Umbilical cord (tissue), 1 donor: ENCODE measurements at regions not wholly inside any gene's neighbourhood (a gene's known extent, or its start where the extent isn't known, plus 50 kb on each side); places are given as distances from the start of the nearest gene placed in this dataset.
"Not testable (repeated sequence)": the region's sequence is repeated elsewhere in the genome, so short reads cannot be mapped to it uniquely, and the experiment has no call there.

Source experiments
- DNase-seq: peaks from one replicate; pipeline ENCODE4 v3.0.0-alpha.2; 2015; ENCODE audit warnings: low spot score

DNA sequence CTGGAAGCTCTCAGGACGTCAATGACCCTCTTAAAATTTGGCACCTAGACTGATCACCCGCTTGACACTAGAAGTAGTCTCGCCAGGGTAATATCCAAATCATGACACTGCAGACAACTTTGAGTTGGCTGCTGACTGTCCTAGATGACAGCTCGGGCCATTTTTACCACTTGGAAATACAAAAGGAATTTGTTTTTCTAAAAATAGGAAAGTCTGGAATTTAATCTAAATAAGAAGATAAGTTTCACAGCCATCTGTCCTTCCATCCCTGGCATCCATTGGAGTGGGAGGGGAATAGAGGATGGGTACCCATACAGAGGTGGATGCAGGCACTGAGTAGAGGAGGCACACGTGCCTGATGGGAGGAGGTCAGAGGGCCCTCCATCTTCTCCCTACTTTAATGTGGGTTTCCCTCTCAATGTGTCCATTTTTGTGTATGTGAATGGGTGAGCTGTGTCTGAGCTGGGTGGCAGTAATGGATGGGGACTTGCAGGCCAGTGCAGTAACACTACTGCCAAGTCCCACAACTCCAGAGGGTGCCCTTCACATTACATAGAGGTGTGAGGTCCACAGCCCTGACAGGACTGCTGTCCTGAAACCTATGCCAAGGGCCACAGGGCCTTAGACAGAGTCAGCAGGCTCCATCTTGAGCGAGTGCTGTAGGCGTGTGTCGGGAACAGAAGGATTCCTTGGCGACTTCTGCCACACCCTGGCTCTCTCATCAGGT, 104.8 kb upstream of the IPO9 start:
- no peak for DNase-seq

GRCh38 chr1:201724766-201725118, 104.2 kb upstream of the IPO9 start:
- DNase-seq, result peak; percentile 57

DNA sequence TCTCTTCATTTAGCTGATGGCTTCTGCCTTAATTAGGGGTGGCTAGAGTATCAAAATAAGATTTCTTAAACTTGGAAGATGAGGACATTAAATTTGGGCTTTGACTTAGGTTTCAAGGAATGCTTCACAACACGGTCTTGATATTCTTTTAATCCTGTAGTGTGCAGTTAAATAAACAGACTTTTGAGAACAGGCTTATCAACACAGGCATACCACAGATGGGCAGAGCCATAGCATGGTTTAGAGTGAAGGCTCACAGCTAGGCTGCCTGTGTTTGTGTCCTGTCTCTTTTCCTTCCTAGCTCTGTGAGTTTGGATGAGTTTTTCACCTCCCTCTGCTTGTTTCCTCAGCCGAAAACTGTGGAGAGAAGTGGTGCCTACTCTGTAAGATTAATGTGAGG, 102.3 kb upstream of the IPO9 start:
- peak; percentile 66 for DNase-seq

DNA sequence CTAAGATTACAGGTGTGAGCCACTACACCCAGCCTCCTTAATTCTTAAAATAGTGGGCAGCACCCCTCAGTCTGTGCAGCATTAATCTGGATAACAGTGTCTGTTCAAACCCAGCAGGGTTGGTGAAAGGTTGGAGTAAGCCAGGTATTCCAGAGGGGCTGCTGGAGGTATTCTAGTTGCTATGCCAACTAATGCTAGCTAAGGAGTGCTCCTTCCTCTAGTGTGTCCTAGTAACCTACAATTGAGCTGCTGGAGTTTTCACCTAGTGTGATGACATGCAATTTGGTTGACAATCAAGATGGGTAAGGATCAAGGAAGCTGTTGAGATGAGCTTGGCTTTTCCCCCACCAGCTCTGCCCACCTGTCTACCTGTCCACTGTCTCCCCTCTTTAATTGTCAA, 100.2 kb upstream of the IPO9 start:
- no peak for DNase-seq

DNA sequence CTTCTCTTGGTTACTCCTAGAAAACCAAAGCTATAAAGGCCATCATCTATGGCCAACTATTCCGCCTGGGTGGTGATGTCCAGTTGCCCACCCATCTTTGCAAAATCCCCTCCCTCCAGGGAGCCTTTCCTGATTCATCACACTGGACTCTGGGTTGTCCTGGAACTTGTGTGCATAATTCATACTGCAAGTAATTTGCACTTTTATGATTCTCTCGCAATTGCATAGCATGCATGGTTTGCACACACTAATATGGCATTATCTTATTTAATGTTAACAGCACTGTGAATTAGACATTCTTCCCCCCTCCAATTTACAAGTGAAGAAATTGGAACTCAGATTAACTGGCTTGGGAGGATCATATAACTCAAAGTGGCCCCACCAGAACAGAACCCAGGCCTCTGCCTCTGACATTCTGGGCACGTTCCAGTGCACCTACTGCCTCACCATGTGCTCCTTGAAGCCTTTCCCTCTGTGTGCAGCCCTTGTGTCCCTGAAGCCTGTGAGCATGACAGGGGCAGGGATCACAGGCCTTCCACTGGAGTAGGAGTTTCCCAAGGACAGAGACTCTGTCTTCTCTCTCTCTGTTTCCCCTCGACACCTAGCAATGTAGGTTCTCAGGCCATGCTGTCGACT, 98.9 kb upstream of the IPO9 start:
- no peak for DNase-seq

DNA sequence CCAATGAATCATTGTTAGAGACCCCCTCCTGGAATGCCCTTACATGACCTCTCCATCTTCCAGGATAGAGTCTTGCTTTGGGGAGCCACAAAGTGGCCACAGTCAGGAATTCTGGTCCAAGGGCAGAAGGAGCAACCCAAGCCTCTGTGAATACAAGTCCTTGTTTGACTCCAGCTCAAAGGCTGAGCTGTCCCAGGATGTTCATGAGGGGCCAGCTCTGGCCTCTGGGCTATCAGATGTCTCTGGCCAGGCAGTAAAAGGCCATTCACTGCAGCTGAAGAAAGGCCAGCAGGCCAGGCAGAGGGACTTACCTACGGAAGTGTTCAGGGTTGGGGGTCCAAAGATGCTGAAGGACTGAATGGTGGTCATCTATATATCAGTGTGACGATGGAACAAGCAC, 98.3 kb upstream of the IPO9 start:
- no peak for DNase-seq

DNA sequence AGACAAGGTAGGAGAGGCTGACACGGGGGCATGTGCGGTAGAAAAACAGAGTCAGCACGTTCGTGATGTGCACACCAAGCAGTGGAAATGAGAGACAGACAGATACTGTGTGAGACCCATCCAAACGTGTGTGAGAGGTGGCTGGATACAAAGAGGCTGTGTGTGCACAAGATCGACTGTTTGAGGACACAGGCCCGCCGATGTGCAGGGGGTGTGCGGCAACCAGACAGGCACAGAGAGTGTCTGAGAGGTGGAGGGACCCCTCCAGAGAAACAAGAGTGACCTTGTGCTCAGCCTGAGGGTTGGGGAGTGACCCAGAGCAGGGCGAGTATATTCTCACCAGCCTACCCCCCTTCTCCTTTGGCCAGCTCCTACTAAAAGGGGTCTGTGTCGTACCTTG, 97.8 kb upstream of the IPO9 start:
- DNase-seq, result no peak

GRCh38 chr1:201731592-201731991, 97.4 kb upstream of the IPO9 start:
- peak; percentile 49 for DNase-seq

DNA sequence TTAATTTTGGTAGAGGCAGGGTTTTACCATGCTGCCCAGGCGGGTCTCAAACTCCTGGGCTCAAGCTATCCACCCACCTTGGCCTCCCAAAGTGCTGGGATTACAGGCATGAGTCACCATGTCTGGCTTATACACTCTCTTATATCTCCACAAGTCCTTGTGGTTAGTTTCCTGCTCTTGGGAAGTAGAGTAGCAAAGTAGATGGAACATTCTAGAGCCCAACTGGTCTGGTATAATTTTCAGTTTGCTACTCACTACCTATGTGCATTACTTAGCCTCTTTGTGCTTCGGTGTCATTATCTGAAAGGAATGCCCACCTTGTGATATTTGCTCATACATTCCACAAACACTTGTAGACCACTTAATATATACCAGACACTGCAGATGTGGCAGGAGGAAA, 96.6 kb upstream of the IPO9 start:
- no peak for DNase-seq

- not testable (repeated sequence) for DNase-seq
Measured at GRCh38 chr1:201734221-201734620, 94.7 kb upstream of the IPO9 start.

DNA sequence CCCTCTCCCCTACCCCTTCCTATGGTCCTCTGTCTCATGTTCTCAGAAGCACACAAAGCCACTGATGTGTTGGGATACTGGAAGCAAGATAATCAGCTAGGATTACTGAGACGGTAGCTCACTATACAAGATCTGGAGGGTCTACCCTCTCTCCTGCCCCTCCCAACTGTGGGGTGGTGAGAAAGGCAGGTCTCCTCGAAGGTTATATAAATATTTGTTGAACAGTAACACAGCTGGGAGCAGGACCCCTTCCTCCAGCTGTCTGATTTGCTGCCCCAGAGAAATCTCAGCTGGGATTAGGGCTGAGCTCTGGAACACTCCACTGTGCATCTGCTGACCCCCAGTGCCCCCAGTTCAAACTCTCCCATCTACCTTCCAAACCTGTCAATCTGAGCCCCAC, 94.2 kb upstream of the IPO9 start:
- DNase-seq, result no peak

GRCh38 chr1:201736707-201737320, 92.1 kb upstream of the IPO9 start:
- no peak for DNase-seq

- DNase-seq, result peak; percentile 85
Measured at GRCh38 chr1:201737352-201738060, 91.5 kb upstream of the IPO9 start.

DNA sequence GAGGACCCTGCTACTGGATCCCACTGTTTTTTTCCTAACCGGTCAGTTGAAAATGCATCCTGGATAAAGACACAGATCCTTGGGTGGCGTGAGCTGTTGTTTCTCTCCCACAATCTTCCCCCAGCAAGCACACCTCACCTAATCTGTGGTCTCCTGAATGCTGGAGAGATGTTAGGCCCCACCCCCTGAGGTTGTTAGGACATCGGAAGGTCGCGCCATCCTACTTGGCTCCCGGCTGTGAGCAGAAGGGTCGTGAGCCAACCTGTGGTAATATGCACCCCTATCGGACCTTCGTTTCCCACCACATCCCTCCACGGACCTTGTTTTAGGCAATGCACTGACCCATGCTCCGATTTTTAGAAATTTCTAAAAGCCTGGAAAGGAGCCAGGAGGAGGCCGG, 89.9 kb upstream of the IPO9 start:
- DNase-seq, result no peak

GRCh38 chr1:201739492-201740085, 89.4 kb upstream of the IPO9 start:
- DNase-seq, result peak; percentile 62

DNA sequence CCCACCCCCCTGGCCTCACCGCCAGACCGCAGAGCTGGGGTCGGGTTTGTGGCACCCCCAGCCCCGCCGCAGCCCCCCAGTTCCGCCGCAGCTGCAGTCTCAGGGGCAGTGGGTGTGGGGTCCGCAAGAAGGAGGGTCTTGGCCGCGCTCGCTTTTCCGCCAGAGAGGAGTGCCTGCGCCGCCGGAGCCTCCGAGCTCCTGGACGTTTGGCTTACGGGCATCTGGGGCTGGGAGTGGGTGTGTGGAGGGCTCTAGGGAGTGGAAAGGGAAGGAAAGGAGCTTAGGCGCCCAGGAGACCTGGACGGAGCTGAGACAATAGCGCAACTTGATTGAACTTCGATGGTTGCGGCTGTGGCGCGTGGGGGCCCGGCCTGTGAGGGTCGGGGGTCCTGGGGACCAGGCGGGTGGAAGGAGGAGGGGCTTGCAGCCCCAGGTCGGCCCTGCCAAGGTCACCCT, 88.8 kb upstream of the IPO9 start:
- DNase-seq, result no peak

DNA sequence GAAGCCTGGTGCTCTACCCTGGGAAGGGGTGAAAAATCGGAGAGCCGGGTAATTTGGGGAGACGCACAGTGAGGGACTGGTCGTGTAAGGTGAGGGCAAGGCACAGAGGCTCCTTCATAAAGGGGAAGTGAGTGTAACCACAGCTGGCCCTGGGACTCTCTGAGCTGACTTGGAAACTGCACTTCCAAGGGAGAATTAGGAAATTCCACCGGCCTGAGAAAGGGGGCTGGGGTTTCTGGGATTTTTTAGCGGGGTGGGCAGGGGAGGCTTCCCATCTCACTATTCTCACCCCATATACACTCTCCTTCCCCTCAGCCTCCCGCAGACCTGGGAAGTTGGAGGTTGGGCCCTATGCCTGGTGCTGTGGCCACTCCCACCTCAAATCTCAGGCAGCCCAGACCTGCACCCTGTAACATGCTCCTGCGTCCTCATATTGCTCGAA, 88.3 kb upstream of the IPO9 start:
- DNase-seq, result no peak

DNA sequence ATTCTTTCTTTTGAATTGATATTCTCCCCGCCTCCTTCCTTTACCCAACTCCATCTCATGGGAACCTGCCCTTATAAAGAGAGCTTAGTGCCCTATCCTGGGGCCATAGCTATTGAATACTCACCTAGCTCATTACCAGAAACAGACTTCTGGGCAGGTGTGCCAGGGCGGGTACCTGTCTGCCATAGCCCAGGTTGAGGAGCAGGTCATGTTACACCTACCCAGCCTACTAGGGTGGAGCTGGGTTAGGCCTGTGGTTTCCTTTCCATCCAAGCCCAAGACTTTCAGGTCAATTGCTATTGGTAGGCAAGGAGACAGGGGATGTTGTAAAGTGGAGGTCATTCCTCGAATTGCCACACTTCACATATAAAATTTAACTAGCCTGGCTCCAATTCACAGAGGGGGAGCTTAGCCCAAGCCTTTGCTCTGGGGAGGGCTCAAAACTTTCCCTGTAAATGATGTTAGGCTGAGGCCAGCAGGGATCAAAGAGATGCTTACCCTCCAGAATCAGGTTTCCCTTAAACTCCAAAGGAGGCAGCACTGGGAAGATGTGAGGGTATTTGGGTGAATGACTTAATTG, 87.1 kb upstream of the IPO9 start:
- no peak for DNase-seq

DNA sequence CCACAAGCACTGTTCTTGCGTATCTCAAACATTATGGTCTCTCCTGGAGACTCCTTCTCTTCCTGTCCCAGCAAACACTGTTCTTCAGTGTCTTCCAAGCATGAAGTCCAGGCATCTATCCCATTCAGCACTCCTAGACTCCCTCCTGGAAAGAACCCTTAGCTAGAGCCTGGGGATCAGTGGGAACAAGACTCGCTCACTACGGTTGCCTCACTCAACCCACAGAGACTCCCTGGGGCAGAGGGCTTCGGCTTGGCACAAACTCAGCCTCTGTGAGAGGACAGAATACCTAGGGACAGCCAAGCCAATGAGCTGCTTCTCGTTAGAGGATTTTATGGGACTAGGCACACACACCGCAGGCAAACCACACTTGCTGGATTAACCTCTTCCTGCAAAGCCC, 86.5 kb upstream of the IPO9 start:
- DNase-seq, result no peak

- DNase-seq, result no peak
Measured at GRCh38 chr1:201742955-201743805, 85.8 kb upstream of the IPO9 start.

- no peak for DNase-seq
Measured at GRCh38 chr1:201745023-201745422, 83.9 kb upstream of the IPO9 start.
